ENCODE measurements at regions not wholly inside any gene's neighbourhood (a gene's known extent, or its start where the extent isn't known, plus 50 kb on each side); places are given as distances from the start of the nearest gene placed in this dataset.
"Not testable (repeated sequence)": the region's sequence is repeated elsewhere in the genome, so short reads cannot be mapped to it uniquely, and the experiment has no call there.

GRCh38 chr9:42288002-42288864, 104.8 kb downstream of the SPATA31A6 start:
- H3K27me3 Mint-ChIP-seq (ENCODE audit: insufficient read depth, low read depth, poor library complexity); H2AFZ ChIP-seq; H3F3A ChIP-seq (replicated peaks; ENCODE audit: low read depth); H4K20me1 ChIP-seq (replicated peaks; ENCODE audit: insufficient read depth); H3K79me2 ChIP-seq (replicated peaks; ENCODE audit: insufficient read depth); H3K27ac ChIP-seq (ENCODE audit: low read depth); H3K9me2 ChIP-seq (ENCODE audit: insufficient read depth); DNase-seq (ENCODE audit: low spot score); H3K4me1 Mint-ChIP-seq; H3K36me3 ChIP-seq (ENCODE audit: insufficient read depth); H3K4me3 Mint-ChIP-seq; H3K4me3 ChIP-seq; H3K27ac Mint-ChIP-seq; H3K4me2 ChIP-seq; H3K36me3 Mint-ChIP-seq (ENCODE audit: low read depth); H3K9me3 Mint-ChIP-seq; H3K27me3 ChIP-seq (ENCODE audit: insufficient read depth); H3K4me1 ChIP-seq (ENCODE audit: insufficient read depth): not testable (repeated sequence)
- peak; percentile 75 for ATAC-seq

GRCh38 chr9:42288865-42289229, 105.4 kb downstream of the SPATA31A6 start:
- H4K20me1 ChIP-seq (replicated peaks; ENCODE audit: insufficient read depth); H3K4me1 ChIP-seq (ENCODE audit: insufficient read depth); H3K9me3 Mint-ChIP-seq; H3K4me1 Mint-ChIP-seq; H3K4me3 Mint-ChIP-seq; H3K27me3 ChIP-seq (ENCODE audit: insufficient read depth); H3K36me3 Mint-ChIP-seq (ENCODE audit: low read depth); DNase-seq (ENCODE audit: low spot score); H2AFZ ChIP-seq; H3K9me2 ChIP-seq (ENCODE audit: insufficient read depth); H3K36me3 ChIP-seq (ENCODE audit: insufficient read depth); H3K4me2 ChIP-seq; H3K27me3 Mint-ChIP-seq (ENCODE audit: insufficient read depth, low read depth, poor library complexity); H3F3A ChIP-seq (replicated peaks; ENCODE audit: low read depth); H3K27ac ChIP-seq (ENCODE audit: low read depth); H3K4me3 ChIP-seq; H3K79me2 ChIP-seq (replicated peaks; ENCODE audit: insufficient read depth); H3K27ac Mint-ChIP-seq: not testable (repeated sequence)
- ATAC-seq, result peak; percentile 61

- not testable (repeated sequence) for H3K4me2 ChIP-seq; H3K79me2 ChIP-seq (replicated peaks; ENCODE audit: insufficient read depth); H3K27ac Mint-ChIP-seq; H3K4me1 ChIP-seq (ENCODE audit: insufficient read depth); H3K27me3 ChIP-seq (ENCODE audit: insufficient read depth); H4K20me1 ChIP-seq (replicated peaks; ENCODE audit: insufficient read depth); H3K36me3 Mint-ChIP-seq (ENCODE audit: low read depth); H3K27me3 Mint-ChIP-seq (ENCODE audit: insufficient read depth, low read depth, poor library complexity); H3K4me1 Mint-ChIP-seq; DNase-seq (ENCODE audit: low spot score); H3K36me3 ChIP-seq (ENCODE audit: insufficient read depth); ATAC-seq; H3F3A ChIP-seq (replicated peaks; ENCODE audit: low read depth); H3K9me3 Mint-ChIP-seq; H3K9me2 ChIP-seq (ENCODE audit: insufficient read depth); H3K4me3 Mint-ChIP-seq; H3K27ac ChIP-seq (ENCODE audit: low read depth); H2AFZ ChIP-seq; H3K4me3 ChIP-seq
Measured at GRCh38 chr9:42300124-42300523, 116.7 kb downstream of the SPATA31A6 start.

DNA sequence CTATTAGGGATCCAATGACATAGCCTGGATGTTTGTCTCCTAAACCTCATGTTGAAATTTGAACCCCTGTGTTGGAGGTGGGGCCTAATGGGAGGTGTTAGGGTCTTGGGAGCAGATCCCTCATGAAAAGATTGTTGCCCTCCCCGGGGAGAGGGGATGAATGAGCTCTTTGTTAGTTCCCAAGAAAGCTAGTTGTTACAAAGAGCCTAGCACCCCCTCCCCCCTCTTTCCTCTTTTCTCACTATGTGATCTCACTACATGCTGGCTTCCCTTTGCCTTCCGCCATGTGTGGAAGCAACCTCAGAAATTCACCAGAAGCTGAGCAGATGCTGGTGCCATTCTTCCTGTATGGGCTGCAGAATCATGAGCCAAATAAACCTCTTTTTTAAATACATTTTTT, 123.2 kb downstream of the SPATA31A6 start:
- peak overlapping the region; percentile 94 for H3K27ac ChIP-seq (ENCODE audit: low read depth)
- not testable (repeated sequence) for H3K79me2 ChIP-seq (replicated peaks; ENCODE audit: insufficient read depth); H3K9me2 ChIP-seq (ENCODE audit: insufficient read depth); H4K20me1 ChIP-seq (replicated peaks; ENCODE audit: insufficient read depth); H2AFZ ChIP-seq; H3K36me3 Mint-ChIP-seq (ENCODE audit: low read depth); H3K27me3 Mint-ChIP-seq (ENCODE audit: insufficient read depth, low read depth, poor library complexity); H3K4me1 ChIP-seq (ENCODE audit: insufficient read depth); H3K4me3 ChIP-seq; H3K9me3 Mint-ChIP-seq; H3F3A ChIP-seq (replicated peaks; ENCODE audit: low read depth); H3K27me3 ChIP-seq (ENCODE audit: insufficient read depth); H3K4me1 Mint-ChIP-seq; H3K36me3 ChIP-seq (ENCODE audit: insufficient read depth)
- DNase-seq (ENCODE audit: low spot score) (peak; percentile 31), ATAC-seq (peak; percentile 91)
- peak overlapping the region; percentile 95 for H3K27ac Mint-ChIP-seq
- peak overlapping the region; percentile 28; the same call in 1 of the 2 replicates for H3K4me2 ChIP-seq
- TF ChIP-seq, protein P1, sequence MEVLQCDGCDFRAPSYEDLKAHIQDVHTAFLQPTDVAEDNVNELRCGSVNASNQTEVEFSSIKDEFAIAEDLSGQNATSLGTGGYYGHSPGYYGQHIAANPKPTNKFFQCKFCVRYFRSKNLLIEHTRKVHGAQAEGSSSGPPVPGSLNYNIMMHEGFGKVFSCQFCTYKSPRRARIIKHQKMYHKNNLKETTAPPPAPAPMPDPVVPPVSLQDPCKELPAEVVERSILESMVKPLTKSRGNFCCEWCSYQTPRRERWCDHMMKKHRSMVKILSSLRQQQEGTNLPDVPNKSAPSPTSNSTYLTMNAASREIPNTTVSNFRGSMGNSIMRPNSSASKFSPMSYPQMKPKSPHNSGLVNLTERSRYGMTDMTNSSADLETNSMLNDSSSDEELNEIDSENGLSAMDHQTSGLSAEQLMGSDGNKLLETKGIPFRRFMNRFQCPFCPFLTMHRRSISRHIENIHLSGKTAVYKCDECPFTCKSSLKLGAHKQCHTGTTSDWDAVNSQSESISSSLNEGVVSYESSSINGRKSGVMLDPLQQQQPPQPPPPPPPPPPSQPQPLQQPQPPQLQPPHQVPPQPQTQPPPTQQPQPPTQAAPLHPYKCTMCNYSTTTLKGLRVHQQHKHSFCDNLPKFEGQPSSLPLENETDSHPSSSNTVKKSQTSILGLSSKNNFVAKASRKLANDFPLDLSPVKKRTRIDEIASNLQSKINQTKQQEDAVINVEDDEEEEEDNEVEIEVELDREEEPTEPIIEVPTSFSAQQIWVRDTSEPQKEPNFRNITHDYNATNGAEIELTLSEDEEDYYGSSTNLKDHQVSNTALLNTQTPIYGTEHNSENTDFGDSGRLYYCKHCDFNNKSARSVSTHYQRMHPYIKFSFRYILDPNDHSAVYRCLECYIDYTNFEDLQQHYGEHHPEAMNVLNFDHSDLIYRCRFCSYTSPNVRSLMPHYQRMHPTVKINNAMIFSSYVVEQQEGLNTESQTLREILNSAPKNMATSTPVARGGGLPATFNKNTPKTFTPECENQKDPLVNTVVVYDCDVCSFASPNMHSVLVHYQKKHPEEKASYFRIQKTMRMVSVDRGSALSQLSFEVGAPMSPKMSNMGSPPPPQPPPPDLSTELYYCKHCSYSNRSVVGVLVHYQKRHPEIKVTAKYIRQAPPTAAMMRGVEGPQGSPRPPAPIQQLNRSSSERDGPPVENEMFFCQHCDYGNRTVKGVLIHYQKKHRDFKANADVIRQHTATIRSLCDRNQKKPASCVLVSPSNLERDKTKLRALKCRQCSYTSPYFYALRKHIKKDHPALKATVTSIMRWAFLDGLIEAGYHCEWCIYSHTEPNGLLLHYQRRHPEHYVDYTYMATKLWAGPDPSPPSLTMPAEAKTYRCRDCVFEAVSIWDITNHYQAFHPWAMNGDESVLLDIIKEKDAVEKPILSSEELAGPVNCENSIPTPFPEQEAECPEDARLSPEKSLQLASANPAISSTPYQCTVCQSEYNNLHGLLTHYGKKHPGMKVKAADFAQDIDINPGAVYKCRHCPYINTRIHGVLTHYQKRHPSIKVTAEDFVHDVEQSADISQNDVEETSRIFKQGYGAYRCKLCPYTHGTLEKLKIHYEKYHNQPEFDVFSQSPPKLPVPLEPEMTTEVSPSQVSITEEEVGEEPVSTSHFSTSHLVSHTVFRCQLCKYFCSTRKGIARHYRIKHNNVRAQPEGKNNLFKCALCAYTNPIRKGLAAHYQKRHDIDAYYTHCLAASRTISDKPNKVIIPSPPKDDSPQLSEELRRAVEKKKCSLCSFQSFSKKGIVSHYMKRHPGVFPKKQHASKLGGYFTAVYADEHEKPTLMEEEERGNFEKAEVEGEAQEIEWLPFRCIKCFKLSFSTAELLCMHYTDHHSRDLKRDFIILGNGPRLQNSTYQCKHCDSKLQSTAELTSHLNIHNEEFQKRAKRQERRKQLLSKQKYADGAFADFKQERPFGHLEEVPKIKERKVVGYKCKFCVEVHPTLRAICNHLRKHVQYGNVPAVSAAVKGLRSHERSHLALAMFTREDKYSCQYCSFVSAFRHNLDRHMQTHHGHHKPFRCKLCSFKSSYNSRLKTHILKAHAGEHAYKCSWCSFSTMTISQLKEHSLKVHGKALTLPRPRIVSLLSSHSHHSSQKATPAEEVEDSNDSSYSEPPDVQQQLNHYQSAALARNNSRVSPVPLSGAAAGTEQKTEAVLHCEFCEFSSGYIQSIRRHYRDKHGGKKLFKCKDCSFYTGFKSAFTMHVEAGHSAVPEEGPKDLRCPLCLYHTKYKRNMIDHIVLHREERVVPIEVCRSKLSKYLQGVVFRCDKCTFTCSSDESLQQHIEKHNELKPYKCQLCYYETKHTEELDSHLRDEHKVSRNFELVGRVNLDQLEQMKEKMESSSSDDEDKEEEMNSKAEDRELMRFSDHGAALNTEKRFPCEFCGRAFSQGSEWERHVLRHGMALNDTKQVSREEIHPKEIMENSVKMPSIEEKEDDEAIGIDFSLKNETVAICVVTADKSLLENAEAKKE (CRISPR knock-in tag; IDR thresholded peaks at IDR 0.05), result 0 out of 2 replicates have a peak, but pooled peaks have one; percentile 52
- H3K4me3 Mint-ChIP-seq, result peak overlapping the region; percentile 54; the same call in 2 of the 3 replicates

Data from GM23338 (cell line).